Prostate gland (tissue), 2 donors: ENCODE measurements at regions not wholly inside any gene's neighbourhood (a gene's known extent, or its start where the extent isn't known, plus 50 kb on each side); places are given as distances from the start of the nearest gene placed in this dataset.

Source experiments
- POLR2A ChIP-seq: fragments of 450-650 bp; IDR thresholded peaks from one replicate; pipeline ENCODE4 v1.6.1; 2016; ENCODE audit warnings: antibody characterized with exemption, mild to moderate bottlenecking
- TF ChIP-seq, protein P1 (sequence below), 4 experiments: fragments of 200-600 bp in 2 of 4; fragments of 450-650 bp in 2 of 4; sonication (generic) in 2 of 4; IDR thresholded peaks; 1 replicate in 3 of 4; 2 replicates in 1 of 4; pipeline ENCODE4 v1.5.1; 2016 to 2019; ENCODE audit warnings: antibody characterized with exemption in 4 of 4, mild to moderate bottlenecking in 2 of 4, moderate library complexity in 2 of 4

GRCh38 chr10:33523236-33523792 is 188.8 kb upstream of the NRP1 start:
- TF ChIP-seq, protein P1, sequence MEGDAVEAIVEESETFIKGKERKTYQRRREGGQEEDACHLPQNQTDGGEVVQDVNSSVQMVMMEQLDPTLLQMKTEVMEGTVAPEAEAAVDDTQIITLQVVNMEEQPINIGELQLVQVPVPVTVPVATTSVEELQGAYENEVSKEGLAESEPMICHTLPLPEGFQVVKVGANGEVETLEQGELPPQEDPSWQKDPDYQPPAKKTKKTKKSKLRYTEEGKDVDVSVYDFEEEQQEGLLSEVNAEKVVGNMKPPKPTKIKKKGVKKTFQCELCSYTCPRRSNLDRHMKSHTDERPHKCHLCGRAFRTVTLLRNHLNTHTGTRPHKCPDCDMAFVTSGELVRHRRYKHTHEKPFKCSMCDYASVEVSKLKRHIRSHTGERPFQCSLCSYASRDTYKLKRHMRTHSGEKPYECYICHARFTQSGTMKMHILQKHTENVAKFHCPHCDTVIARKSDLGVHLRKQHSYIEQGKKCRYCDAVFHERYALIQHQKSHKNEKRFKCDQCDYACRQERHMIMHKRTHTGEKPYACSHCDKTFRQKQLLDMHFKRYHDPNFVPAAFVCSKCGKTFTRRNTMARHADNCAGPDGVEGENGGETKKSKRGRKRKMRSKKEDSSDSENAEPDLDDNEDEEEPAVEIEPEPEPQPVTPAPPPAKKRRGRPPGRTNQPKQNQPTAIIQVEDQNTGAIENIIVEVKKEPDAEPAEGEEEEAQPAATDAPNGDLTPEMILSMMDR (IDR thresholded peaks at IDR 0.05): no peak
- TF ChIP-seq POLR2A: no peak
